Astrocyte of the spinal cord (primary cell): ENCODE measurements at regions not wholly inside any gene's neighbourhood (a gene's known extent, or its start where the extent isn't known, plus 50 kb on each side); places are given as distances from the start of the nearest gene placed in this dataset.

ENCODE experiments used
- DNase-seq: peaks from one replicate; pipeline ENCODE4 v3.0.0; 2011; ENCODE audit warnings: low read depth, low spot score
- H3K4me3 ChIP-seq: 2 replicates; pipeline ENCODE4 v1.5.1; 2011; ENCODE audit warnings: low read depth, mild to moderate bottlenecking, low read length, moderate library complexity
- in situ Hi-C: cut with HindIII; loops from 2 replicates; pipeline ENCODE4 v1.10.0; 2017; ENCODE audit warnings: low sequenced_read_pairs
- TF ChIP-seq, protein P1 (sequence below): IDR thresholded peaks from 2 replicates; pipeline ENCODE4 v1.5.1; 2012; ENCODE audit warnings: low read depth, mild to moderate bottlenecking, low read length, inconsistent platforms

DNA sequence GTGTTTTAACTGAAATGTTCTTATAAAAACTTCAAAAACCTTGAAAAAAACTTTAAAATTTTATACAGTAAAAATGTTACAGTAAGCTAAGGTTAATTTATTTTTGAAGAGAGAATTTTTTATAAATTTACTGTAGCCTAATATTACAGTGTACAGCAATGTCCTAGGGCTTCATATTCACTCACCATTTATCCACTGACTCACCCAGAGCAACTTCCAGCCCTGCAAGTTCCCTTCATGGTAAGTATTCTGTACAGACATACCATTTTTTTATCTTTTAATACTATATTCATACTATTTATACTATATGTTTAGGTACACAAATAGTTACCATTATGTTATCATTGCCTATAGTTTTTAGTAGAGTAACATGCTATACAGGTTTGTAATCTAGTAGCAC lies 396.7 kb upstream of the MMADHC start:
- in situ Hi-C loops: no loop called here
- TF ChIP-seq, protein P1, sequence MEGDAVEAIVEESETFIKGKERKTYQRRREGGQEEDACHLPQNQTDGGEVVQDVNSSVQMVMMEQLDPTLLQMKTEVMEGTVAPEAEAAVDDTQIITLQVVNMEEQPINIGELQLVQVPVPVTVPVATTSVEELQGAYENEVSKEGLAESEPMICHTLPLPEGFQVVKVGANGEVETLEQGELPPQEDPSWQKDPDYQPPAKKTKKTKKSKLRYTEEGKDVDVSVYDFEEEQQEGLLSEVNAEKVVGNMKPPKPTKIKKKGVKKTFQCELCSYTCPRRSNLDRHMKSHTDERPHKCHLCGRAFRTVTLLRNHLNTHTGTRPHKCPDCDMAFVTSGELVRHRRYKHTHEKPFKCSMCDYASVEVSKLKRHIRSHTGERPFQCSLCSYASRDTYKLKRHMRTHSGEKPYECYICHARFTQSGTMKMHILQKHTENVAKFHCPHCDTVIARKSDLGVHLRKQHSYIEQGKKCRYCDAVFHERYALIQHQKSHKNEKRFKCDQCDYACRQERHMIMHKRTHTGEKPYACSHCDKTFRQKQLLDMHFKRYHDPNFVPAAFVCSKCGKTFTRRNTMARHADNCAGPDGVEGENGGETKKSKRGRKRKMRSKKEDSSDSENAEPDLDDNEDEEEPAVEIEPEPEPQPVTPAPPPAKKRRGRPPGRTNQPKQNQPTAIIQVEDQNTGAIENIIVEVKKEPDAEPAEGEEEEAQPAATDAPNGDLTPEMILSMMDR: no peak
- no peak overlapping the region for H3K4me3 ChIP-seq
- DNase-seq: no peak

DNA sequence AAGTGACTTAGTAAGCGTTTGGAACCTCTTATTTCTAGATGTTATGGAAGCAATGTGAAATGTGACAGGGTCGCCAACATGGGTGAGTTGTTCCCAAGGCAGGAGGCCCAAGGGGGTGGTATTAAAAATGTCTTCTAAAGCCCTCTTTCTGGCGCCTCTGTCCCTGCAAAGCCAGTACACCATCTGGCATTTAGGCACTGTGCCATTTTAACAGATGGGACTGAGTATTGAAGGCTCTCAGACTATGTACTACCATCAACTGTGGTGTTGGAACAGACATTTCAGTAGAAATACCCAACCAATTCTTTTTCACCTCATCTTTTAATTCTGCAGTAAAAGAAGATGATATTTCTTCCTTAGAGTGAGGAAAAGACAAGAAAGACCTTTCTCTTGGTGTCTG lies 384.5 kb upstream of the MMADHC start:
- DNase-seq: no peak
- TF ChIP-seq, protein P1: no peak
- no peak overlapping the region for H3K4me3 ChIP-seq
- in situ Hi-C loops: no loop called here

DNA sequence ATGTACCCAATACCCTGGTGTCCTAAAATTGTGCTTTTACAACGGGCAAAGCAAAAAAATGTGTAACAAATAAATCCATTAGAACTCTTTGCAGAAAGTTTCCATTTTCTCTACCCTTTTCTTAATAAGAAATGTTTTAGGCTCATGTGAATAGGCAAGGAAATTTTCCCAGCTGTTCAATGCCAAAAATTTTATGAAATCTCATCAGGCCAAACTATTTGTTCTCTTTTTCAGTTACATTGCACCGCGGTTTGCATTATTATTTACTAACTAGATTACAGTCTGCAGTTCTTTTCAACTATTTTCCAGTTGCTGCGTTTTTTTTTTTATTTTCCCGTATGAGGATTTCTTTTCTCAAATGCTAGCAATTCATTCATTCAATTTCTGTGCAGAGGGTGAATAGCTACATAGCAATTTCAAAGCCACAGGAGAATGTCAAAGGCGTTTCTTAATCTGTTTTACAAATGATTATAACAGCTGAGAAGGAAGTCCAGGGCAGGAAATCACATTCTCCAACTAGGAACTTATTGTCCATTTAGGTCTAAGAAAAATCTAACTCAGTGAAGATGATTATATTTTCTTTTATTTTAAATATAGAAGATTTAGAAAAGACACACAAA lies 367.5 kb upstream of the MMADHC start:
- in situ Hi-C loops: no loop called here
- H3K4me3 ChIP-seq: no peak overlapping the region
- no peak for DNase-seq
- TF ChIP-seq, protein P1: no peak

DNA sequence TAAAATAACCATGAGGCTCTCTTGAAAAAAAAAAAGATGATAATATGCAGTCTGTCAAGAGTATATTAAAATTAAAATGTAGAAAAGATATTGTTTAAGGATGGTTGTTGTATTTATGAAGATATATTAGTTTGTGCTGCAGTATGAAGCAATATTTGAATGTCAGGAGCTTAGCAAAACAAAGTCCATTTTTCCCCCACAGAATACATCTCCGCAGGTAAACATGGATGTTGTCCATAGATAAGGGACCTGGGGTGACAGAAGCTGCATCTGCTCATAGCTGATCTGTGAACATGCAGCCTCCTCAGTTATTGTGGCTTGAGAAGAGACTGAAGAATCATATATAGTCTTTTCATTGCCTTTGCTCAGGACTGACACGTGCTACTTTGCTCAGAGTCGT lies 366.1 kb upstream of the MMADHC start:
- H3K4me3 ChIP-seq: no peak overlapping the region
- in situ Hi-C loops: no loop called here
- no peak for DNase-seq
- TF ChIP-seq, protein P1: no peak

DNA sequence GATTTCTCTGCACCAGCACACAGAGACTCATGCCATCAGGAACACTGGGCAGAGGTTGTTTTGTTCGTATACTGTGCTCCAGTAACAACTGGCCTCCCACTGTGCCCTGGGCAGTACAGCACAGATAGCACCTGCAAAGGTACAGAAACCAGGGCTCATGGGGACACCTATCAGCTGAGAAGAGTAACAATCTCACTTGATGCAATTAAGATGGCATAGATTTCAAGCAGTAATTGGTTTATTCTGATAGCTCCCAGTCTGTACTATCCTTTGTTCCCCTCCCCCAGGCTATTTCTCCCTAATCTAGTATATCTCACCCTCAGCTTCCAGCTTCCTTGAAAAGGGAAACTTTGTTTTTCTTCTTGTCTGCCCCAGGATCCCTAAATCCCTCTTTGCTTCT lies 343.9 kb upstream of the MMADHC start:
- no peak overlapping the region for H3K4me3 ChIP-seq
- in situ Hi-C loops: no loop called here
- TF ChIP-seq, protein P1: no peak
- DNase-seq: no peak

DNA sequence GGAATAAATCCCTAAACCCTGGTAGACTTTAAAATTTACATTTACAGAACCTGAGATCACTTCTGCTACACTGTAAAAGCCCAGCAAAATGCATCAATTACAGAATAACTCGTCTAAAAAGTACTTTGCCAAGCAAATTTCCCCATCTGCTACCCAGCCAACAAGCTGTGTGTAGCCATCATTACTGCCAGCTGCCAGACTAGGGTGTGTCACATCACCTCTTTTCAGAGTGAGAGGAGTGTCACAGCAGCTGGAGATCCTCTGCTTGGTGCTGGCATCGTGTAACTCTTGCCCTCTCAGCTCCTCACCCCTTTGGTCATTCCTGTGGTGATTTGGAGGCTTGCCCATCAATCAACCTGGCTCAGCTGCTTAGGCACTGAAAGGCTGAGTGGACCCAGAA lies 340.4 kb upstream of the MMADHC start:
- DNase-seq: no peak
- no peak overlapping the region for H3K4me3 ChIP-seq
- TF ChIP-seq, protein P1: no peak
- in situ Hi-C loops: no loop called here

DNA sequence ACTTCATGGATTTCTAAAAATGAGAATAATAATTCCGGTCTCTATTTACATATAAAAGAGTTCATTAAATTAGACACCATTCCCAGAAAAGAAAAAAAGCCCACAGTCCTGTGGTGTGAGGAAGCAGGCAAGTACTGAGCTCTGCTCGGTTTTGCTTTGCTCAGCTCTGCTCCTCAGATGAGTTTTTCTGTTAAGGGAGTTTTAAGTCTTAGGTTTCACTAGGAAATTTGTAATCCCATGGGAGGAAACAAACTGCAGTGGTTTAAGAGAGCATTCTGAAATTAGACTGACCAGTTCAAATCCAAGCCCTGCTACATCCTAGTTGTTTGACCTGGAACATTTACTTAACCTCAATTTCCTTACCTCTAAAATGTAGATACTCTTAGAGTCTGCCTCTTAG lies 338.6 kb upstream of the MMADHC start:
- H3K4me3 ChIP-seq: no peak overlapping the region
- in situ Hi-C loops: no loop called here
- DNase-seq: no peak
- TF ChIP-seq, protein P1: no peak
